T-helper 2 cell treated with Interferon-gamma antibody and Interleukin-4, amounts not matched to agents 5 μg/mL and 100 μg/mL, for 36 hours (primary cell): ENCODE measurements at regions not wholly inside any gene's neighbourhood (a gene's known extent, or its start where the extent isn't known, plus 50 kb on each side); places are given as distances from the start of the nearest gene placed in this dataset.

ENCODE experiments used
- DNase-seq: peaks from one replicate; pipeline ENCODE4 v3.0.0; 2021; ENCODE audit warnings: low spot score
- H3K27ac Mint-ChIP-seq: one replicate; pipeline ENCODE4 v1.8.0; 2021; ENCODE audit warnings: mild to moderate bottlenecking, mixed read lengths
- H3K27me3 Mint-ChIP-seq: one replicate; pipeline ENCODE4 v1.8.0; 2021; ENCODE audit warnings: low read depth, mixed read lengths
- H3K36me3 Mint-ChIP-seq: one replicate; pipeline ENCODE4 v1.8.0; 2021; ENCODE audit warnings: low read depth, mixed read lengths
- H3K4me1 Mint-ChIP-seq: one replicate; pipeline ENCODE4 v1.8.0; 2021; ENCODE audit warnings: low read depth, mixed read lengths
- H3K4me3 Mint-ChIP-seq: one replicate; pipeline ENCODE4 v1.8.0; 2022; ENCODE audit warnings: mild to moderate bottlenecking, moderate library complexity, mixed read lengths
- H3K9me3 Mint-ChIP-seq: one replicate; pipeline ENCODE4 v1.8.0; 2021; ENCODE audit warnings: mixed read lengths

DNA sequence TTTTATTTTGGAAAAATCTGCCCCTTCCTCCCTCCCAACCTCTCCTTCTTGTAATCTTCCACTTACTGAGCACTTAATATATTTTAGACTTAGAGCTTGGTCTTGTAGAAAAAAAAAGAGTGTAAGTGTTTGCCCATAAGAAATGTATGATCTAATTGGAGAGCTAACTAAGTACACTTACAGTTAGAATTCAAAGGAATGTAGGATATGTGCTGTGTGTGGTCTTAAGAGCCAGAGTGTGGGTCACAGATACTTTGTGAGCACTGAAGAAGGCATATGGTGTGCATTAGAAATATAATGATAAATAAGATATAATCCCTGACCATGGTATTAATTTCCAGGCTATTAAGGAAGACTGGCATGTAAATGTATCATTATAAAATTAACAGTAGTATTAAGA, 91.8 kb upstream of the ZNF521 start:
- DNase-seq: no peak
- no peak overlapping the region for H3K27ac Mint-ChIP-seq
- H3K9me3 Mint-ChIP-seq: no peaks in the 10 kb centered on the region
- H3K27me3 Mint-ChIP-seq: no peaks in the 10 kb centered on the region
- H3K4me3 Mint-ChIP-seq: no peak overlapping the region
- H3K4me1 Mint-ChIP-seq: no peaks in the 10 kb centered on the region
- H3K36me3 Mint-ChIP-seq: no peaks in the 10 kb centered on the region

DNA sequence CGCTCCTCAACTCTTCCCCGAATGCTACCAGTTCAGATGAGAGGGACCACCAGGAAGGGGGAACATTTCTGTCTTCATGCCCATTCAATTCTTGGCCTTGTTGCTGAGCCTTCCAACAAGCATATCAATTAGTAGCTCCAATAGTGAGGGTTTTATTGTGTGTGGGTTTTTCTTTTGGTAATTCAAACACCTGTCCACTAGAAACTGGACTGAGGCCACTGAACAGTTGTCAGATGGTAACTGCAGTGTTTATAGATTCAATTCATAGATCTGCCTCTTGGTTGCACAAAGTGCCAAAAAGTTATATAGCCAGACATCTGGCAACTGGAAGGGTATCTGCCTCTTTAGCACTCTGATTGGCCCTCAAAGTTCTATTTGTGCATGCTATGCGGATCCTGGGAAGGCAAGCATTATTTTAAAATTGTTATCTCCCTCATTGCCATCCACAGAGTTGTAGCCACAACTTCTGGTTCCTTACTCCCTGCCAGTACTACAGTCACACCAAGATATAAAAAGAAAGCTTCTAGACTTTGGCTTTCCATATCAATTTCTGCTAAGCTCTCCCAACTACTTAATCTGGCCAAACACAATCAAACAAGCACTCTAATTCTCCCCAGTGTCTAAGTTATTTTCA, 83.3 kb upstream of the ZNF521 start:
- Mint-ChIP-seq H3K36me3 (no peaks in the 10 kb centered on the region), H3K9me3 (no peaks in the 10 kb centered on the region), H3K4me3 (no peak overlapping the region), H3K4me1 (no peaks in the 10 kb centered on the region), H3K27me3 (no peaks in the 10 kb centered on the region), H3K27ac (no peak overlapping the region)
- no peak for DNase-seq

DNA sequence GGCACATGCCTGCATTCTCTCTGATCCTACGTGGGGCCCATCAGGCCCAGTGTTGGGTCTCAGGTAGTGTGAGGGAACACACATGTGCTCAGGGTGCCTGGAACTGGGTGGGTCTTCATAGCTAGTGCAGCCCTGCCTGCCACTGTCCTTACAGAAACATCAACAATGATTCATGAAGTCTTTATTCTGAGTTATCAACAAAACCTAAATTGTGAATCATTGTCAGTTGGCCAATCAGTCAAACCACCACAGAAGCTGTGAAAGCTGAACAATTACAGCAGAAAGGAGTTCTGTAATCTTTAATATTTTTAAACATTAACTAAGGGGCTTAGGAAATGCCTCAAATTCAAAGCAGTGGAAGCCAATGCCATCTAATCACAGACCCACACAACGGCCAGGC, 82.8 kb upstream of the ZNF521 start:
- no peaks in the 10 kb centered on the region for H3K27me3 Mint-ChIP-seq
- H3K9me3 Mint-ChIP-seq: no peaks in the 10 kb centered on the region
- H3K4me1 Mint-ChIP-seq: no peaks in the 10 kb centered on the region
- no peak overlapping the region for H3K27ac Mint-ChIP-seq
- H3K36me3 Mint-ChIP-seq: no peaks in the 10 kb centered on the region
- no peak for DNase-seq
- H3K4me3 Mint-ChIP-seq: no peak overlapping the region

DNA sequence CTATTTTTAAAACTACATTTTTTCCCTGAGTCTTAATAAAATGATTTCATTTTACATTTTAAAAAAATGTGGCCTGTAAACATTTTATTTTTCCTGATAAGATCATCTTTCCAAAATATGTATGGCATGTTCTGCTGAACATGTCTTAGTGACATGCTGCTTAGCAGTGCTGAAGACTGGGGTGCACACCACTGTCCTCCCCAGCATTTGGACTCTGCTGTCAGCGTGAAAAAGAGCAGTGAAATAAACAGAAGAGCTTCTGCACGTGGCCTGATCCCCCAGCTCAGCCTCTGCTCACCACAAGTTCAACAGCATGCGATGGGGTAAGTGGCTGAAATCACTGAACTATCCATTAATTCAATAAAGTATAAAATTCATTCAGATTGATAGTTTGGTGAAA, 81.6 kb upstream of the ZNF521 start:
- Mint-ChIP-seq H3K4me3 (no peak overlapping the region), H3K4me1 (no peaks in the 10 kb centered on the region), H3K27ac (no peak overlapping the region), H3K9me3 (no peaks in the 10 kb centered on the region), H3K36me3 (no peaks in the 10 kb centered on the region), H3K27me3 (no peaks in the 10 kb centered on the region)
- no peak for DNase-seq

DNA sequence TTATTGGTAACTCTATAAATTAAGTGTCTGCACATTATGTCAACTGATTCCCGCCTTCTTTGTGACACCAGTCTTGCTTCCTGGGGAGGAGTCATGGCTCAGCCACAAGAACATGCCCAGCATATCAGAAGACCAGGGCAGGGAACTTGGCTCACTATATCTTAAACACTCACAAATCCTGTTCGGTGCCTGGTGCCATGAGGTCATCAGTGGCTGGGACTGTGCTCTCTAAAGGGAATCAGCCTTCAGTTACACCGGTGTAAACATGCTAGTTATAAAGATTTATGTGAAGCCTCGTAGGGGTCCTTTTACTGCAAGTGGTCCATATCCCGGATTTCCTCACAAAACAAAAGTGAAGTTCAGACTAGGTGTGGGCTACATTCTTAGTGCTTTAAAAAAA, 73.1 kb upstream of the ZNF521 start:
- Mint-ChIP-seq H3K9me3 (no peaks in the 10 kb centered on the region), H3K27me3 (no peaks in the 10 kb centered on the region), H3K27ac (no peak overlapping the region)

DNA sequence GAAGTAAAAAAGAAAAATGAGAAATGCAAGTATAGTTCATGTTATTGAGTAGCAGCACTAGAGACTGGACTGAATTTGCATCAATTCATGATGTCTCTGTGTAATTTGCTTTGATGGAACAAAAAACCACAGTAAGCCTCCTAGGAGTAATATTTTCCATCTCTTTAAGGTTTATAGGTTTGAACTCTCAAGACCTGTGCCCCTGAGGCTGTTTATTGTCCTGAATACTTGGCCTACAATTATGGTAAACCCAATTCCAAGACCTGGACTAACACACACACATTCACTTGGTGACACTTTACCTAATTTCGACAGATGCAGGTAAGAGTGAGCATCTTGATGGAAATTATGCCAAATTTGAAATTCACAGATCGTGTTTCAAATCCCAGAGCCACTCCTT, 71.8 kb upstream of the ZNF521 start:
- no peaks in the 10 kb centered on the region for H3K4me1 Mint-ChIP-seq
- no peaks in the 10 kb centered on the region for H3K27me3 Mint-ChIP-seq
- H3K9me3 Mint-ChIP-seq: no peaks in the 10 kb centered on the region
- H3K36me3 Mint-ChIP-seq: no peaks in the 10 kb centered on the region
- DNase-seq: no peak
- H3K4me3 Mint-ChIP-seq: no peak overlapping the region
- no peak overlapping the region for H3K27ac Mint-ChIP-seq

More for the DNA sequence above, 73.1 kb upstream of the ZNF521 start:
- no peaks in the 10 kb centered on the region for H3K36me3 Mint-ChIP-seq
- H3K4me3 Mint-ChIP-seq: no peak overlapping the region
- no peak for DNase-seq
- no peaks in the 10 kb centered on the region for H3K4me1 Mint-ChIP-seq

DNA sequence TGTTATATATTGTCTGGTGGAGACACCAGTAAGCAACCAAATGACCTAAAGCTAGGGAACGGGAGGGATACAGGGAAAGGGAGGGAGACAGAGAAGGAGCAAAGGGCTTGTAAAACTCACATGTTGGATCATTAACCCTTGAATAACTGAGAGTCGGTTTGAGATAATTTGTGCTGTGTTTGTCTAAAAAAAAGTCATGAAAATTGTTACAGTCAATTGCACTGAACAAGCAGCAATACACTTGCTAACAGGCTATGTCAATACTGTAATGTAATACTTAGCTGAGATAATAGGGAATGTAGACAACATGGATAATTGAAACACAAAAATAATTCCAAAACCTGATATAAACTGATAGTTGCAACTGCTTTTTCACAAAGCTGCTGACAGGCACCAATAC, 71.3 kb upstream of the ZNF521 start:
- DNase-seq: no peak
- Mint-ChIP-seq H3K36me3 (no peaks in the 10 kb centered on the region), H3K4me1 (no peaks in the 10 kb centered on the region), H3K27me3 (no peaks in the 10 kb centered on the region), H3K27ac (no peak overlapping the region), H3K9me3 (no peaks in the 10 kb centered on the region), H3K4me3 (no peak overlapping the region)

DNA sequence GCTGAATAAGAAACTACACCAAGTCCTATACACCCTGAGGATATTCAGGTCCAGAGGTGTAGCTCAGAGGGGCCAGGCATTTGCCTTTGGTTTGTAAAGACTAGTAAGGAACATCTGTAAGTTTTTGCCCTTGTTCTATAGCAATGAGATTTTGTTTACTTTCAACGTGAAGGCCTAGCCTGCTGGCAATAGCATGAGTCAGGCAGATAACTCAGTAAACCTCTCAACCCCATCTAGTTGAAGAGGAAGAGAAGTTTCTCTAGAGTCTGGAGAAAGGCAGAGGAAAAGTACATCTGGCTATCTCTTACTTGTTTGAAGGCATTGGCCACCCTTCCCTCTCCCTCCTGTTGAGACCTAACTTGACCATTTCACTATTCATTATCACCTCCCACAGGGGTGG, 70.3 kb upstream of the ZNF521 start:
- H3K27ac Mint-ChIP-seq: no peak overlapping the region
- H3K4me3 Mint-ChIP-seq: no peak overlapping the region
- H3K36me3 Mint-ChIP-seq: no peaks in the 10 kb centered on the region
- DNase-seq: no peak
- H3K4me1 Mint-ChIP-seq: no peaks in the 10 kb centered on the region
- no peaks in the 10 kb centered on the region for H3K27me3 Mint-ChIP-seq
- H3K9me3 Mint-ChIP-seq: no peaks in the 10 kb centered on the region

DNA sequence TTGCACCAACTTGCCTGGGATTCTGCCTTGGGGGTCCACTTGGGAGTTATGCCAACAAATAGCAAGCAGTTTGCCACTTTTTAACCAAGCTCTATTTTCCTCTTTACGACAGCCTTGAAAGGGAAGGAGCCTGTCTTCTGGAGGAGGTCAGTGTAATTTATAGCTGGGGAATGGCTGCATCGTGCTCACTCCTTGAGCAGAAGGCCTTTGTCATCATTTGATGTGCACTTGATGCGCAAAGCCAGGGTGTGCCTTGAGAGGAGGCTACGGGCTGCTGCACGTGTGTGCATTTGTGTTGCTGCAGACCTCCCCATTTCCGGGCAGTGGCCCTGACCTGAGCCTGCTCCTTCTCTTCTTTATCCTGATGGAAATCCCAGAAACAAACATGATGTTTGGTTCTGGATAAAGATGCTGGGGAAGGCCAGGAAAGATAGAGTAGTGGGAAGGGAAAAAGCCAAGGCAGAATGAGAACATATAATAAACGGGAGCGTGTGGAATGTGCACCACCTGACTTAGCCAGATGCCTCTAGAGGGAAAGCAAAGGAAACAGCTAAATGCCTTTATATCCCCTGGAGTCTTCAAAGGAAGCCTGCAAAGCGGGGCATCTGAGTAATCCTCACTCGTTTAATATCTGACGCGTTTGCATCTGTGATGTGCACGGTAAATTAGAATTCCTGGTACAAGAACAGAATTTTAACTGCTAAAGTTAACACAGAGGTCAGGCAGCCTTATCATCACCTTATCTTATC, 68.3 kb upstream of the ZNF521 start:
- Mint-ChIP-seq H3K4me3 (no peak overlapping the region), H3K4me1 (no peaks in the 10 kb centered on the region), H3K27ac (no peak overlapping the region), H3K9me3 (no peaks in the 10 kb centered on the region), H3K36me3 (no peaks in the 10 kb centered on the region), H3K27me3 (no peaks in the 10 kb centered on the region)
- DNase-seq: no peak

DNA sequence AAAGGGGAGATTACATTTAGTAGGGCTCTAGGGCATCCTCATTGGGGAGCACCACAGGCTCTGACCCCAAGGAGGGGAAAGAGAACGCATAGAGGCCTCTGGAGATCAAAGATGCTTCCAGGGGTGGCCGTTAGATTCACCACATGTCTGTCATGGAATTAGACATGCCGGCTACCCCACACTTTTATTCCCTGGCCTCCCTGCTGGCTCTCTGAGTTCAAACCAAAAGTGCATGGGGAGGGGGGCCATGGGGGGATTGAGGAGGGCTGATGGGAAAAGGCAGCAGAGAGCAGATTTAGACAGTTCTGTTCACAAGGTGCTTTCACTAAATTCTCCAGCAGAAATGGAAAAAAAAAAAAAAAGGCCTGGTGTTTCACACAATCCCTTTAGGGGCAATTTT, 64.4 kb upstream of the ZNF521 start:
- DNase-seq: no peak
- Mint-ChIP-seq H3K4me3 (no peak overlapping the region), H3K9me3 (no peaks in the 10 kb centered on the region), H3K36me3 (no peaks in the 10 kb centered on the region), H3K27ac (no peak overlapping the region), H3K27me3 (no peaks in the 10 kb centered on the region), H3K4me1 (no peaks in the 10 kb centered on the region)

DNA sequence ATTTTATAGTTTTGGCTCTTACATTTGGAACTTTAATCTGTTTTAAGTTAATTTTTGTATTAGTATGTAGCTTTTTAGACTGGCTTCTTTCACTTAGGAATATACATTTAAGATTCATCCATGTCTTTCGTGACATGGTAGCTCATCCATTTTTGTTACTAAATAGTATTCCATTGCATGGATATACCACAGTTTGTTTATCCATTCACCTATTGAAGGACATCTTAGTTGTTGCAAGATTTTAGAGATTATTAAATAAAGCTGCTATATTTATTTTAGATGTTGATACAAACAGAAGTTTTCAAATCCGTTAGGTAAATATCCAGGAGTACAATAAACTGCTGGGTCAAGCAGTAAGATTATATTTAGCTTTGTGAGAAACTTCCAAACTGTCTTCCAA, 58.0 kb upstream of the ZNF521 start:
- Mint-ChIP-seq H3K27me3 (no peaks in the 10 kb centered on the region), H3K4me1 (no peaks in the 10 kb centered on the region), H3K4me3 (no peak overlapping the region), H3K36me3 (no peaks in the 10 kb centered on the region), H3K9me3 (no peaks in the 10 kb centered on the region), H3K27ac (no peak overlapping the region)
- DNase-seq: no peak

DNA sequence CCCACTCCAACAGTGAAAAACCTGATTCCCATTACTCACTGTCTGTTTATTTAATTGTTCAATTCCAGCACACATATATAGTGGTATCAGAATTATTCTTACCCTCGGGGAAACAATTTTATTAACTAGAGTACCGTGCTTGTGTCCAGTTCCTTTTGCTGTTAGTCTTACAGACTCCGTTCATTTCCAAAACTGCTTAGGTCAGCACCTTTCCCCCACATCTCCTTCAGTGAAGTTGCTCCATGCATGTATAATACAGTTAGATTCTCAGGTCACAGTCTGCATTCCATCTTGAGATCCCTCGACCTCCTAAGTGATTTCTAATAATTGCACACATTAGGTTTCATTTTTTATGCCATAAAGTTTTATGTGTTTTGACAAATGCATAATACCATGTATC, 56.3 kb upstream of the ZNF521 start:
- Mint-ChIP-seq H3K4me3 (no peak overlapping the region), H3K36me3 (no peaks in the 10 kb centered on the region), H3K9me3 (no peaks in the 10 kb centered on the region), H3K27me3 (no peaks in the 10 kb centered on the region), H3K4me1 (no peaks in the 10 kb centered on the region), H3K27ac (no peak overlapping the region)
- DNase-seq: no peak
